ENCODE measurements at regions not wholly inside any gene's neighbourhood (a gene's known extent, or its start where the extent isn't known, plus 50 kb on each side); places are given as distances from the start of the nearest gene placed in this dataset.
"Not testable (repeated sequence)": the region's sequence is repeated elsewhere in the genome, so short reads cannot be mapped to it uniquely, and the experiment has no call there.

DNA sequence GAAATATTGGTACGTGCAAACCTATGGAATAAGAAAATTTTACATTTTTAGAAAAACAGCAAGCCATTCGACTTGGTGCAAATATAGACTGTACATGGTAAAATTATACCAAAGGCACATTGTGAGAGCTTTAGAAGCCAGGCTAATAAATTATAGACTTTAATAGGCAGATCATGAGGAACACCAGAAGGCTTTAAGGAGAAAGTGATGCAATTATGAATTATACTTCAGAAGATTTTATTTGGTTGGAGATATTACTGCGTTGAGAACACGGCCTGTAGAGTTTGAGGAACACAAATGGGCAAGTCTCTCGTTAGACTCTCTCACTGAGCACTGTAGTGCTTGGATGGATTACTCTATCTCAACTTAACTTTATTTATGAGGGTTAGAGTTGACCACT lies 141.7 kb downstream of the MACC1 start:
- H2AFZ ChIP-seq (ENCODE audit: low read depth, low read length), result no peak overlapping the region
- peaks cover 0 to 1% of the 10 kb centered on the region in 2 experiments for H3K27me3 ChIP-seq (ENCODE audit: control insufficient read depth in 2 of 2, insufficient read depth in 2 of 2, low read length in 2 of 2)
- POLR2A ChIA-PET, result no interaction called here
- intact Hi-C loops (cut with micrococcal nuclease) (no loop called here), dilution Hi-C loops (cut with MboI; ENCODE audit: extremely low pct_ligation_motif_present, low sequenced_read_pairs) (no loop called here)
- H3K36me3 ChIP-seq (ENCODE audit: control insufficient read depth in 2 of 2, extremely low read depth in 1 of 2, insufficient read depth in 2 of 2, low read length in 2 of 2), result no peaks in the 10 kb centered on the region
- H3K4me2 ChIP-seq (ENCODE audit: insufficient read depth, low read length), result no peak overlapping the region
- no peak overlapping the region for H3K9ac ChIP-seq (replicated peaks; ENCODE audit: extremely low read depth, insufficient read depth, low read length)
- no peak overlapping the region for H3K4me3 ChIP-seq (replicated peaks in 1 of 3; ENCODE audit: insufficient read depth in 1 of 3, low read depth in 1 of 3, low read length in 3 of 3)
- DNase-seq (ENCODE audit: low read depth, low spot score), result no peak
- H3K9me3 ChIP-seq (replicated peaks; ENCODE audit: control insufficient read depth, insufficient read depth, low read length), result no peaks in the 10 kb centered on the region
- no peaks in the 10 kb centered on the region for H3K4me1 ChIP-seq (ENCODE audit: control insufficient read depth, extremely low read depth, insufficient read depth, low read length)
- CTCF ChIA-PET, result interaction anchor here (1.6 kb wide), 2 partner anchors 9 to 523 kb away, joined by 5 read pairs; no protein-coding TSS in a partner anchor
- no peaks in the 10 kb centered on the region for H3K79me2 ChIP-seq (ENCODE audit: control insufficient read depth, insufficient read depth, low read length)
- BruUV-seq (replicated peaks), result no TSS peak
- no peaks in the 10 kb centered on the region for H4K20me1 ChIP-seq (replicated peaks; ENCODE audit: control insufficient read depth, extremely low read depth, insufficient read depth, low read length)
- H3K9me1 ChIP-seq (replicated peaks; ENCODE audit: control insufficient read depth, extremely low read depth, insufficient read depth, low read length), result no peaks in the 10 kb centered on the region
- TF ChIP-seq JUN (IDR thresholded peaks at IDR 0.05; ENCODE audit: borderline replicate concordance, insufficient read depth, insufficient read length, low read depth), result no peak
- TF ChIP-seq GATA2 (IDR thresholded peaks at IDR 0.05; ENCODE audit: insufficient read depth, insufficient read length, low read depth, low read length), result no peak
- TF ChIP-seq POLR2AphosphoS5 (IDR thresholded peaks at IDR 0.05; ENCODE audit: insufficient read depth, low read depth, low read length), result no peak
- TF ChIP-seq FOS (IDR thresholded peaks at IDR 0.05; ENCODE audit: borderline replicate concordance, insufficient read depth, low read length), result no peak
- TF ChIP-seq MYC (IDR thresholded peaks at IDR 0.05; ENCODE audit: low read depth, low read length), result no peak
- TF ChIP-seq, protein P1, sequence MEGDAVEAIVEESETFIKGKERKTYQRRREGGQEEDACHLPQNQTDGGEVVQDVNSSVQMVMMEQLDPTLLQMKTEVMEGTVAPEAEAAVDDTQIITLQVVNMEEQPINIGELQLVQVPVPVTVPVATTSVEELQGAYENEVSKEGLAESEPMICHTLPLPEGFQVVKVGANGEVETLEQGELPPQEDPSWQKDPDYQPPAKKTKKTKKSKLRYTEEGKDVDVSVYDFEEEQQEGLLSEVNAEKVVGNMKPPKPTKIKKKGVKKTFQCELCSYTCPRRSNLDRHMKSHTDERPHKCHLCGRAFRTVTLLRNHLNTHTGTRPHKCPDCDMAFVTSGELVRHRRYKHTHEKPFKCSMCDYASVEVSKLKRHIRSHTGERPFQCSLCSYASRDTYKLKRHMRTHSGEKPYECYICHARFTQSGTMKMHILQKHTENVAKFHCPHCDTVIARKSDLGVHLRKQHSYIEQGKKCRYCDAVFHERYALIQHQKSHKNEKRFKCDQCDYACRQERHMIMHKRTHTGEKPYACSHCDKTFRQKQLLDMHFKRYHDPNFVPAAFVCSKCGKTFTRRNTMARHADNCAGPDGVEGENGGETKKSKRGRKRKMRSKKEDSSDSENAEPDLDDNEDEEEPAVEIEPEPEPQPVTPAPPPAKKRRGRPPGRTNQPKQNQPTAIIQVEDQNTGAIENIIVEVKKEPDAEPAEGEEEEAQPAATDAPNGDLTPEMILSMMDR (IDR thresholded peaks at IDR 0.05; ENCODE audit: extremely low read depth in 1 of 2, insufficient read depth in 1 of 2, low read depth in 1 of 2, low read length in 2 of 2), result no peak
- H3K27ac ChIP-seq (ENCODE audit: insufficient read depth, low read depth, low read length), result no peak overlapping the region
- no peak for FAIRE-seq

DNA sequence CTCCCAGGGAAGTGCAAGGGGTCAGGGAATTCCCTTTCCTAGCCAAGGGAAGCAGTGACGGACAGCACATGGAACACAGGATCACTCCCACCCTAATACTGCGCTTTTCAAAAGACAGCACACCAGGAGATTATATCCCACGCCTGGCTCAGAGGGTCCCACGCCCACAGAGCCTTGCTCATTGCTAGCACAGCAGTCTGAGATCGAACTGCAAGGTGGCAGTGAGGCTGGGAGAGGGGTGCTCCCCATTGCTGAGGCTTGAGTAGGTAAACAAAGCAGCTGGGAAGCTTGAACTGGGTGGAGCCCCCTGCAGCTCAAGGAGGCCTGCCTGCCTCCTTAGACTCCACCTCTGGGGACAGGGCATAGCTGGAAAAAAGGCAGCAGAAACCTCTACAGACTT lies 149.2 kb downstream of the MACC1 start:
- H3K27me3 ChIP-seq (ENCODE audit: control insufficient read depth in 2 of 2, insufficient read depth in 2 of 2, low read length in 2 of 2); H3K79me2 ChIP-seq (ENCODE audit: control insufficient read depth, insufficient read depth, low read length); FAIRE-seq; dilution Hi-C loops (cut with MboI; ENCODE audit: extremely low pct_ligation_motif_present, low sequenced_read_pairs); BruUV-seq (replicated peaks); H2AFZ ChIP-seq (ENCODE audit: low read depth, low read length); H3K36me3 ChIP-seq (ENCODE audit: control insufficient read depth in 2 of 2, extremely low read depth in 1 of 2, insufficient read depth in 2 of 2, low read length in 2 of 2); intact Hi-C loops (cut with micrococcal nuclease); CTCF ChIA-PET; POLR2A ChIA-PET; DNase-seq (ENCODE audit: low read depth, low spot score); H3K27ac ChIP-seq (ENCODE audit: insufficient read depth, low read depth, low read length); H3K9ac ChIP-seq (replicated peaks; ENCODE audit: extremely low read depth, insufficient read depth, low read length); H3K9me3 ChIP-seq (replicated peaks; ENCODE audit: control insufficient read depth, insufficient read depth, low read length); H3K4me2 ChIP-seq (ENCODE audit: insufficient read depth, low read length); H3K4me1 ChIP-seq (ENCODE audit: control insufficient read depth, extremely low read depth, insufficient read depth, low read length); H4K20me1 ChIP-seq (replicated peaks; ENCODE audit: control insufficient read depth, extremely low read depth, insufficient read depth, low read length); H3K4me3 ChIP-seq (replicated peaks in 1 of 3; ENCODE audit: insufficient read depth in 1 of 3, low read depth in 1 of 3, low read length in 3 of 3); H3K9me1 ChIP-seq (replicated peaks; ENCODE audit: control insufficient read depth, extremely low read depth, insufficient read depth, low read length): not testable (repeated sequence)
